ENCODE measurements at regions not wholly inside any gene's neighbourhood (a gene's known extent, or its start where the extent isn't known, plus 50 kb on each side); places are given as distances from the start of the nearest gene placed in this dataset.
A peak's percentile ranks its signal among the peaks of the same experiment; 100 is the strongest.

DNA sequence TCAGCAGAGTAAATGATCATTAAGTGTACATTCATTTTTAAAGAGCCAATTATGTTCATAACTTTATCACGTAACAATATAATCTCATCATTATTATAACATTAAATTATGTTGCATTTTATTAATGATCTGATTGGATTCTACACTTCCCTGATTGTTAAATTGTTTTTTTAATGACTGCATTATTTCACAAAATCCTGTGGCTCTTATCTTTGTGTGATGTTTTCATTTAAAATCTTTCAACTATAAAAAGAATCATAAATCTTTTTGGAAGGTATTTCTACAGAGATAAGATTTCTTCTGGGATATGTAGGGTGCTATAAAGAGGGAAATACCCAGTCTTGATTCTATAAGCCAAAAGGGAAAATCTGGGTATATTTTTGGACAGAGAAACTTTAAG, 101.7 kb downstream of the ZIC5 start:
- no peak for TF ChIP-seq SUZ12 (IDR thresholded peaks at IDR 0.05)
- TF ChIP-seq L3MBTL2 (conservative IDR thresholded peaks at IDR 0.05) = no peak
- TF ChIP-seq FOXK2 (IDR thresholded peaks at IDR 0.05) = no peak
- TF ChIP-seq SP1 (IDR thresholded peaks at IDR 0.05) = no peak
- TF ChIP-seq TARDBP (IDR thresholded peaks at IDR 0.05) = no peak
- TF ChIP-seq NFRKB (IDR thresholded peaks at IDR 0.05) = no peak
- TF ChIP-seq HDGF (IDR thresholded peaks at IDR 0.05; ENCODE audit: borderline replicate concordance) = no peak
- TF ChIP-seq ZNF384 (IDR thresholded peaks at IDR 0.05) = no peak
- no peak for TF ChIP-seq ELF4 (IDR thresholded peaks at IDR 0.05)
- no peak for TF ChIP-seq BHLHE40 (IDR thresholded peaks at IDR 0.05; ENCODE audit: borderline replicate concordance)
- TF ChIP-seq CTBP1 (IDR thresholded peaks at IDR 0.05; ENCODE audit: borderline replicate concordance) = peak; percentile 60; the same call in 1 of the 2 replicates

Data from HEK293T (cell line).